K562 (cell line): ENCODE measurements at regions not wholly inside any gene's neighbourhood (a gene's known extent, or its start where the extent isn't known, plus 50 kb on each side); places are given as distances from the start of the nearest gene placed in this dataset.
"Not testable (repeated sequence)": the region's sequence is repeated elsewhere in the genome, so short reads cannot be mapped to it uniquely, and the experiment has no call there.

Experiments used
- ARID3B ChIP-seq: fragments of 250-450 bp; sonication (Bioruptor Pico); IDR thresholded peaks from 2 replicates; pipeline ENCODE4 v1.4.0; 2020; ENCODE audit warnings: borderline replicate concordance
- BACH1 ChIP-seq: fragments of 200-800 bp; sonication (Bioruptor generic); IDR thresholded peaks from 2 replicates; pipeline ENCODE4 v1.6.1; 2016; ENCODE audit warnings: missing genetic modification characterization, missing compliant biosample characterization
- CC2D1A ChIP-seq: fragments of 450-650 bp; IDR thresholded peaks from 2 replicates; pipeline ENCODE4 v1.6.1; 2017; ENCODE audit warnings: mild to moderate bottlenecking
- DIDO1 ChIP-seq: fragments of 450-650 bp; IDR thresholded peaks from 2 replicates; pipeline ENCODE4 v1.6.1; 2016; ENCODE audit warnings: low read depth, missing biosample characterization, missing genetic modification characterization
- DMBX1 ChIP-seq: fragments of 250-450 bp; sonication (Bioruptor Pico); IDR thresholded peaks from 2 replicates; pipeline ENCODE4 v1.8.0; 2022; ENCODE audit warnings: inconsistent platforms, mild to moderate bottlenecking, moderate library complexity, borderline replicate concordance
- DPF2 ChIP-seq: fragments of 450-650 bp; IDR thresholded peaks from 2 replicates; pipeline ENCODE4 v1.6.1; 2016
- EP300 ChIP-seq: IDR thresholded peaks from 2 replicates; pipeline ENCODE4 v1.6.1; 2012; ENCODE audit warnings: low read length, improper control_type of control experiment
- MEF2D ChIP-seq: conservative IDR thresholded peaks from 2 replicates; pipeline ENCODE4 v1.6.1; 2016; ENCODE audit warnings: low read depth, missing genetic modification characterization, missing compliant biosample characterization
- NFXL1 ChIP-seq: fragments of 450-650 bp; formaldehyde crosslinking; IDR thresholded peaks from 2 replicates; pipeline ENCODE4 v1.4.0; 2021; ENCODE audit warnings: mild to moderate bottlenecking
- POLR2G ChIP-seq: fragments of 200-400 bp; formaldehyde crosslinking; IDR thresholded peaks from 2 replicates; pipeline ENCODE4 v1.6.1; 2017; ENCODE audit warnings: low read depth, mild to moderate bottlenecking, antibody characterized with exemption, low read length, moderate library complexity
- TFE3 ChIP-seq: fragments of 450-650 bp; formaldehyde crosslinking; IDR thresholded peaks from 2 replicates; pipeline ENCODE4 v1.4.0; 2020; ENCODE audit warnings: mild to moderate bottlenecking, mixed read lengths
- TOE1 ChIP-seq, 2 experiments: fragments of 450-650 bp in 1 of 2; sonication (generic) in 1 of 2; formaldehyde crosslinking in 1 of 2; IDR thresholded peaks; 2 replicates each; pipeline versions ENCODE4 v1.7.1 to v1.8.0; 2016 to 2022; ENCODE audit warnings: borderline replicate concordance in 2 of 2, mild to moderate bottlenecking in 2 of 2, antibody characterized with exemption in 1 of 2, inconsistent platforms in 1 of 2, low read depth in 1 of 2, missing genetic modification reagents in 1 of 2, moderate library complexity in 1 of 2
- ZBTB17 ChIP-seq: fragments of 450-650 bp; formaldehyde crosslinking; IDR thresholded peaks from 2 replicates; pipeline ENCODE4 v1.4.0; 2020; ENCODE audit warnings: mild to moderate bottlenecking
- ZNF318 ChIP-seq, 2 experiments: fragments of 450-650 bp; IDR thresholded peaks; 2 replicates each; pipeline ENCODE4 v1.6.1; 2016; ENCODE audit warnings: mild to moderate bottlenecking in 2 of 2, borderline replicate concordance in 1 of 2, low read depth in 1 of 2, moderate library complexity in 1 of 2

GRCh38 chr6:90456997-90457866 is 129.6 kb downstream of the MAP3K7 start (continued):
- TF ChIP-seq TOE1 (IDR thresholded peaks at IDR 0.05; ENCODE audit: borderline replicate concordance) (peak; percentile 38; the same call in 1 of the 2 replicates), NFXL1 (CRISPR knock-in tag) (peak; percentile 79), BACH1 (tag) (peak; percentile 70), EP300 (peak; percentile 27), CC2D1A (0 out of 2 replicates have a peak, but pooled peaks have one; percentile 45), MEF2D (tag) (peak; percentile 84), ARID3B (0 out of 2 replicates have a peak, but pooled peaks have one; percentile 10), DPF2 (peak; percentile 21; the same call in 1 of the 2 replicates), DMBX1 (CRISPR knock-in tag) (peak; percentile 96), TFE3 (CRISPR knock-in tag) (peak; percentile 35), ZBTB17 (CRISPR knock-in tag) (peak; percentile 76), DIDO1 (tag) (peak; percentile 28; the same call in 1 of the 2 replicates), POLR2G (peak; percentile 20; the same call in 1 of the 2 replicates), ZNF318 (IDR thresholded peaks at IDR 0.05; ENCODE audit: borderline replicate concordance in 1 of 2, low read depth in 1 of 2) (peak in 1 of 2 experiments; percentile 40; a peak in 1 of 4 replicates)
- TF ChIP-seq TOE1 (CRISPR knock-in tag; IDR thresholded peaks at IDR 0.05; ENCODE audit: borderline replicate concordance, low read depth) = not testable (repeated sequence)
